ENCODE measurements at regions not wholly inside any gene's neighbourhood (a gene's known extent, or its start where the extent isn't known, plus 50 kb on each side); places are given as distances from the start of the nearest gene placed in this dataset.
"Not testable (repeated sequence)": the region's sequence is repeated elsewhere in the genome, so short reads cannot be mapped to it uniquely, and the experiment has no call there.

DNA sequence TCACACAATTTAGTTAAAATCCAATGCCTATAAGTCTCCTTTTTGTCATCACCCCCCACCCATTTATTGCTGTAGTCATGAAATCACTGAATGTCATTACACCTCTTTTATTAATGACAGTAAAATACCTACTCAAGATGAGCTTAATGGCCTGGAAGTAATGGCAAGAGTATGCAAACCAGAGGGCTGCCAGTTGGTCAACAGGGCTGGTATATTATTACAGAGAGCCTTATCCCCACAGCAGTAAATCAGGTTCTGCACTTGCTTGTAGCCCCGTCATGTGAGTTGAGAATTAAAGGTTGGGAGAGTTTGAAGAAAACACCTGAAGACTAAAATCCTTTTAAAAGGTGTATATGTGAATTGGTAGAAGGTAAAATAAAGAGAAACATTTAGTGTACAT lies 372.4 kb downstream of the MAT2B start:
- no peak for DNase-seq

DNA sequence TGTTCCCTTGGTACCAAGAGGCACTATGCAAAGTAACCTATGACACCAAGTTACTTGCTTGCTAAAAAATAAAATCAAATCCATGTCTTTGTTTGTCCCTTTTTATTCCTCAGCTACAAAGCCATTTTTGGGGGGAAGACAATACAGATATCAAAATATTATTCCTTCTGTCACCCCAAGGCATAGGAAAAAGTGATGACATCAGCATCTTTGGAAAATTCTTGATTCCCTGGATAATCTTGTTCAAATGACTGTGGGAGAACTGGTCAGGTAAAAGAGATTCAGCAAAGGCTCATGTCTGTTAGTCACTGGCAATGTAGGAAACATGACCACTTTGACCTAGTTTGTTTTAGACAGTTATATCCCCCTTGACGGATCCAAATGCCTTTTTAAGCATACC lies 373.1 kb downstream of the MAT2B start:
- DNase-seq: no peak

GRCh38 chr5:163880302-163880701 lies 374.9 kb downstream of the MAT2B start:
- DNase-seq: no peak

DNA sequence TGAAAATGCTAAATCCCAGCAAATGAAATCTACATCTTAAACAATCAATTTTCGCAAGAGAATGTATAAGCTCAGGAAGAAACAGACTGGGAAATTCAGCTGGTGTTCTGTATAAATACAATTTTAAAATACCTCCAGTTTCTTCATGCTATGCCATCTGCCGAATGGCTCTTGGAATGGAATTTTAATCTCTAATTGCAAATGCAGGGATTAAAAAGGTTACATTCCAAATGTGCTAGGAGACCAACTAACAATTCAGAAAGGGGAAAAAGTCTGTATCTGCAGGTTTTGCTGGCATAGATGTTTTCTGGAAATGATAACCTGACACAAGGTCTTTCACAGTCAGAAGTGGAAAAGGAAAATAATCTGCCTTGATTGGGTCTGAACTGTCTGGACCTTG lies 379.7 kb downstream of the MAT2B start:
- no peak for DNase-seq

DNA sequence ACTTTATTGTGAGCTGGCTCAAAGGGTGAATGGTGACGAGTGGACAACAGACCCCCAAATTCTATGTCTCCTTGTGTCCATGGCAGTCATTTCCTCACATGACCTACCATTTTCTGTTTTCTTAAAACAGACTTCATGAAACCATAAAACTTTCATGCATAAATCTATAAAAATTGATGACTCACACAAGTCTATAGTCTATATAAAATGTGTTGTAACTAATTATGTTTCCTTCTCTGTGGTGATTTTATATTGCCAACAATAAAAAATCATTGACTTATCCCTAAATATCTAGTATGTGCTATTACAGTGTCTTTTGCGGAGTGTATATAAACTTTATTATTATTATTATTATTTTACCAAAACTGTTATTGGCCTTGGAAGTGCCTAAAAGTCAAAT lies 382.4 kb downstream of the MAT2B start:
- no peak for DNase-seq

GRCh38 chr5:163888366-163888765 lies 382.9 kb downstream of the MAT2B start:
- no peak for DNase-seq

GRCh38 chr5:163889369-163889768 lies 383.9 kb downstream of the MAT2B start:
- no peak for DNase-seq

DNA sequence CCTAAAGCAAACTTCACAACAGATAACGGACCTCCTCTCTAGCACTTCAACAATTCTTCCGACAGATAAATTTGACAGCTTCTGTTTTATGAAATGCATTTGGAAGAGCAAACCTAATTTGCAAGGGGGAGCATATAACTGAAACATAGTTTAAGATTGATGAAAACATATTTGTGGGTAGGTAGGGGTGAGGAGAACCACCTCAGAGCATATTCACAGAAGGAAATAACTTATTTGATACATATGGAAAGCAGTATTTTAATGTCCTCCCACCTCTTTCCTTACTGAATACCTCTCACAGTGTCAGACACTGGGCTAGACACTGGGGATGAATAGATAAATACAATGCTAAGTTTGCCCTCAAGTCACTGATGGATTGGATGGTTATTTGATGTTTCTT lies 384.8 kb downstream of the MAT2B start:
- DNase-seq: no peak

DNA sequence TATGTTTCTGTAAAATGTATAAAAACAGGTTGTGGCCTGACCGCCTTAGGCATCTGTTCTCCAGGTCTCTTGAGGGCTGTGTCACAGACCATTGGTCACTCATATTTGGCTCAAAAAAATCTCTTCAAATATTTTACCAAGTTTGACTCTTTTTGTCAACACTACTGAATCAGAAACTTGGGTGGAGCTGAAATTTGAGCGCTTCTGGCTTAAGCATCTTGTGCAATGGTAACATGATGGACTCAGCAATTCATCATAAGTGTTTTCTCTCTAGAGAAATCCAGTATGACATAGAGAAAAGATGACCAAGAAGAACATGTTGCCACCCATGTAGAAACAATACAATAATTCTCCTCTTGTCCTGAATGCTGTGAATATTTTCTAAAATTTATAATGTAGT lies 387.9 kb downstream of the MAT2B start:
- DNase-seq: no peak

GRCh38 chr5:163894645-163895044 lies 389.2 kb downstream of the MAT2B start:
- no peak for DNase-seq

DNA sequence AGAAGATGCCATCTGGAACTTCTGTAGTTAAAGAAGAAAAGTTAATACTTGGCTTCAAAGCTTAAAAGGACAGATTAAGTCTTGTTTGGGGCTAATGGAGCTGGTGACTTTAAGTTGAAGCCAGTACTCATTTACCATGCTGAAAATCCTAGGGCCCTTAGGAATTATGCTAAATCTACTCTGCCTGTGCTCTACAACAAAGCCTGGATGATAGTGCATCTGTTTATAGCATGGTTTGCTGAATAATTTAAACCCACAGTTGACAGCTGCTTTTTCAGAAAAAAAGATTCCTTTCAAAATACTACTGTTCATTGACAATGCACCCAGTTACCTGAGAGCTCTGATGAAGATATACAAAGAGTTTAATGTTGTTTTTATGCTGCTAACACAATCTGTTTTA lies 393.5 kb downstream of the MAT2B start:
- no peak for DNase-seq

- DNase-seq: not testable (repeated sequence)
Observed at GRCh38 chr5:163907783-163908182, 402.4 kb downstream of the MAT2B start.

- peak in 3 of 56 donors; percentile 8 to 10 (median 10) for DNase-seq
Observed at GRCh38 chr5:163908253-163908652, 402.8 kb downstream of the MAT2B start.

- no peak for DNase-seq
Observed at GRCh38 chr5:163910226-163910625, 404.8 kb downstream of the MAT2B start.

DNA sequence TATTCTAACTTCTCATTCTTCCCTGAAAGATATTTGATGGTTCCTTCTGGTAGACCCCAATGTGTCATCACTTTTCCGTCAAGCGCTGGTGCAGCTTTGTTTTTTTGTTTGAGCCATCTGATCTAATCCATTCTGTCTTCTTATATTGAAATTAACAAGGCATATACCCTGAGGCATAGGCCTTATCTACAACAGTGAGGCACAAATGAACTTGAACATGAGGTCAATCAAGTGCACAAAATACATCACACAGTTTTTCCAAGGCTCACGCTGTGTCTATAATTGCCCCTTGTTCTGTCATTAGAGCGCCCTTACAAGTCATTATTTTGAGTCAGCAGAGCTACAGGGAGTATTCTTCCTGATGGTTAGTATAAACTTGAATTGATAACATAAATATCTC lies 406.6 kb downstream of the MAT2B start:
- DNase-seq: no peak

- DNase-seq: no peak
Observed at GRCh38 chr5:163913548-163913947, 408.1 kb downstream of the MAT2B start.

GRCh38 chr5:163914910-163915309 lies 409.5 kb downstream of the MAT2B start:
- DNase-seq: no peak

DNA sequence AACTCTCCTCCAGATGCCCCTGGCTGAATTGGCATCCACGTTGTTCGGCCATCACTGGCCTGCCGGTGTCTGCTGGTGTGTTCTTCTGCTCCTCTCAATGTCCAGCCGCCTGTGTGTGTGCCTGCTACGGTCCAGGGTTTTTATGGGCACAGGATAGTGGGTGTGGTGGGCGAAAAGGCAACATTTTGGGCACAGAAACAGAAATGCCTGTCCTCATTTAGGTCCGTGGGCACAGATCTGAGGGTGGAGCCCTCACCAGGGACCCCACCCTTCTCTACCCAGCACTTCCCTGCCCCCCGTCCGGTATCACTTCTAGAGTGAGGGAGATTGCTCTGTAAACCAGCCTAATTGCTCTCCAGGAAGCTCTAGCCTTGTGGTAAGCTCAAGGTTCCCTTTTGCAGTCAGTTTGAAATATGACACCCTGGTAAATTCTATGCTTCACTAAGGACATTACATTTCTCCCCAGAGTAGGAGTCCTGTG lies 410.1 kb downstream of the MAT2B start:
- peak in 1 of 56 donors; percentile 4 for DNase-seq

DNA sequence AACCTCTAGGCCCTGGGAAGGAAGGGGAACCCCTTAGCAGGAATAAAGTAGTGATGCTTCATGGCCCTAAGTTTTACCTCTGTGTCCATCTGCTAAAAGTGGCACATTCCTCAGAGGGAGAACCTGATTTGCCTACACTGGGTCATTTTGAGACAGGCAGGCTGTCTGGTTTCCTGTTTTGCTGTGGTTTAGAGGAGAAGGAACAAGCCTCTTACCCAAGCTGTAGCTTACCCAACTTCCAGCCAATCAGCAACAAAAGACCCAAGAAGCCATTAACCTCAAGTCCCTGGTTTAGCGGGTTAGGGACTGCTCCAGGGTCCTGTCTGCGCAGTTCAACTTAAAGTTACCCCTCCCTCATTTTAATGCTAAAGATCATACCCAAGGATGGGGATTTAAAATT lies 411.0 kb downstream of the MAT2B start:
- DNase-seq: peak in 9 of 56 donors; percentile 3 to 47 (median 10)

GRCh38 chr5:163916861-163917260 lies 411.4 kb downstream of the MAT2B start:
- no peak for DNase-seq

DNA sequence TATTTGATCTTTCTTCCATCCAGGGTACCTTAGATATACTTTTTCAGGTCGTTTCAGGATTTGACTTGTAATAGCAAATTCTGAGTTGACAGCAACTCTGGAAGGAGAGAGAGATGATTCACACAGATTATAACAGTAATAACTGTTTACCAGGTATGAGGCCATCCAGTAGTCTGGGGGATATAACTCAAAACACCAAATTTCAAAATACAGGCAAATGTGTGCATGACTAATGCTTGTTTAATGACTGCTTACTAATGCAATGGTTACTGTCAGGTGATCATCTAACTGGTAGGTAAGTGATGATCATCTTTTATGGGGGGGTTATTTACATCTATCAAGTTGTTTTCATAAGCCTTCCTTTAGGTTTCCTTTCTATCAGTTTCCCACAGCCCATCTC lies 412.3 kb downstream of the MAT2B start:
- no peak for DNase-seq

DNA sequence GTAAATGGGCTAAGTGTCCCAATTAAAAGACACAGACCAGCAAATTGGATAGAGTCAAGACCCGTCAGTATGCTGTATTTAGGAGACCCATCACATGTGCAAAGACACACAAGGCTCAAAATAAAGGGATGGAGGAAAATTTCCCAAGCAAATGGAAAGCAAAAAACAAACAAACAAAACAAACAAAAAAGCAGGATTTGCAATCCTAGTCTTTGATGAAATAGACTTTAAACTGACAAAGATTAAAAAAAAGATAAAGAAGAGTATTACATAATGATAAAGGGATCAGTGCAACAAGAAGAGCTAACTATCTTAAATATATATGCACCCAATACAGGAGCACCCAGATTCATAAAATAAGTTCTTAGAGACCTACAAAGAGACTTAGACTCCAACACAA lies 429.6 kb downstream of the MAT2B start:
- DNase-seq: not testable (repeated sequence)

DNA sequence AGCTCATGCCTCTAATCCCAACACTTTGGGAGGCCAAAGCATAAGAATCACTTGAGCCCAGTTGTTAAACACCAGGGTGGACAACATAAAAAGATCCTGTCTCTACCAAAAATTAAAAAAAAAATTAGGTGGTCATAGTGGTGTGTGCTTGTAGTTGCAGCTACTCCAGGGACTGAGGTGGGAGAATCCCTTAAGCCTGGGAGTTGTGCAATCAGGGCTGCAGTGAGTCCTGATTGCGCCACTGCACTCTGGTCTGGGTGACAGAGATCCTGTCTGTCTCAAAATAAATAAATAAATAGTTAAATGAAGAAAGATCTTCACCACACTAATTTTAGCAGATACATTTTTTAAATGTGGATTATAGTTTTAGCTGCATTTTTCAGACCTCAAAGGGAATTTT lies 433.2 kb downstream of the MAT2B start:
- DNase-seq: no peak

- DNase-seq: no peak
Observed at GRCh38 chr5:163941079-163941478, 435.7 kb downstream of the MAT2B start.

All from amygdala (tissue), 56 donors.